IPS-11a (cell line): ENCODE measurements at regions not wholly inside any gene's neighbourhood (a gene's known extent, or its start where the extent isn't known, plus 50 kb on each side); places are given as distances from the start of the nearest gene placed in this dataset.

Source experiments
- H3K4me3 ChIP-seq: one replicate; pipeline ENCODE4 v1.5.1; 2013; ENCODE audit warnings: low read depth, low read length, control low read depth

- H3K4me3 ChIP-seq, result no peak overlapping the region
Observed at GRCh38 chr5:3400659-3401058, 195.0 kb upstream of the IRX1 start.

GRCh38 chr5:3394891-3395599 is 200.6 kb upstream of the IRX1 start:
- no peak overlapping the region for H3K4me3 ChIP-seq

- H3K4me3 ChIP-seq, result no peak overlapping the region
Observed at GRCh38 chr5:3393920-3394597, 201.6 kb upstream of the IRX1 start.

GRCh38 chr5:3393122-3393919 is 202.3 kb upstream of the IRX1 start:
- H3K4me3 ChIP-seq, result no peak overlapping the region

GRCh38 chr5:3392306-3392939 is 203.2 kb upstream of the IRX1 start:
- H3K4me3 ChIP-seq, result no peak overlapping the region

GRCh38 chr5:3391210-3391609 is 204.4 kb upstream of the IRX1 start:
- H3K4me3 ChIP-seq, result no peak overlapping the region

GRCh38 chr5:3389471-3390026 is 206.1 kb upstream of the IRX1 start:
- no peak overlapping the region for H3K4me3 ChIP-seq

- no peak overlapping the region for H3K4me3 ChIP-seq
Observed at GRCh38 chr5:3386637-3387036, 209.0 kb upstream of the IRX1 start.

GRCh38 chr5:3385991-3386519 is 209.6 kb upstream of the IRX1 start:
- H3K4me3 ChIP-seq, result no peak overlapping the region

- no peak overlapping the region for H3K4me3 ChIP-seq
Observed at GRCh38 chr5:3384531-3384930, 211.1 kb upstream of the IRX1 start.

- no peak overlapping the region for H3K4me3 ChIP-seq
Observed at GRCh38 chr5:3382782-3383181, 212.8 kb upstream of the IRX1 start.

- no peak overlapping the region for H3K4me3 ChIP-seq
Observed at GRCh38 chr5:3382151-3382550, 213.5 kb upstream of the IRX1 start.

GRCh38 chr5:3381206-3381825 is 214.3 kb upstream of the IRX1 start:
- no peak overlapping the region for H3K4me3 ChIP-seq

- no peak overlapping the region for H3K4me3 ChIP-seq
Observed at GRCh38 chr5:3380689-3381088, 214.9 kb upstream of the IRX1 start.

GRCh38 chr5:3377831-3378230 is 217.8 kb upstream of the IRX1 start:
- no peak overlapping the region for H3K4me3 ChIP-seq

GRCh38 chr5:3377176-3377575 is 218.5 kb upstream of the IRX1 start:
- no peak overlapping the region for H3K4me3 ChIP-seq

- H3K4me3 ChIP-seq, result no peak overlapping the region
Observed at GRCh38 chr5:3376611-3377010, 219.0 kb upstream of the IRX1 start.

- no peak overlapping the region for H3K4me3 ChIP-seq
Observed at GRCh38 chr5:3375586-3376311, 219.9 kb upstream of the IRX1 start.

- no peak overlapping the region for H3K4me3 ChIP-seq
Observed at GRCh38 chr5:3373391-3373790, 222.2 kb upstream of the IRX1 start.

- no peak overlapping the region for H3K4me3 ChIP-seq
Observed at GRCh38 chr5:3372289-3372688, 223.3 kb upstream of the IRX1 start.
